Memory B cell (primary cell): ENCODE measurements at regions not wholly inside any gene's neighbourhood (a gene's known extent, or its start where the extent isn't known, plus 50 kb on each side); places are given as distances from the start of the nearest gene placed in this dataset.
"Not testable (repeated sequence)": the region's sequence is repeated elsewhere in the genome, so short reads cannot be mapped to it uniquely, and the experiment has no call there.

Experiments used
- ATAC-seq: fragments of 150-1000 bp; cut with Tn5 transposase; 2 replicates; pipeline ENCODE4 v1.10.0; 2021; ENCODE audit warnings: low read depth, mild to moderate bottlenecking, moderate library complexity
- DNase-seq, 2 donors: peaks; one replicate each; pipeline ENCODE4 v3.0.0; 2022; ENCODE audit warnings: low spot score in 2 of 2
- H3K27ac Mint-ChIP-seq: one replicate; pipeline ENCODE4 v1.8.0; 2022; ENCODE audit warnings: mild to moderate bottlenecking, moderate library complexity, mixed read lengths
- H3K27me3 Mint-ChIP-seq: one replicate; pipeline ENCODE4 v1.8.0; 2022; ENCODE audit warnings: mixed read lengths
- H3K36me3 Mint-ChIP-seq: one replicate; pipeline ENCODE4 v1.8.0; 2022; ENCODE audit warnings: mild to moderate bottlenecking, mixed read lengths
- H3K4me1 Mint-ChIP-seq: one replicate; pipeline ENCODE4 v1.8.0; 2022; ENCODE audit warnings: mixed read lengths
- H3K4me3 Mint-ChIP-seq: one replicate; pipeline ENCODE4 v1.8.0; 2022; ENCODE audit warnings: mild to moderate bottlenecking, moderate library complexity, mixed read lengths
- H3K9me3 Mint-ChIP-seq: one replicate; pipeline ENCODE4 v1.8.0; 2022; ENCODE audit warnings: mixed read lengths

DNA sequence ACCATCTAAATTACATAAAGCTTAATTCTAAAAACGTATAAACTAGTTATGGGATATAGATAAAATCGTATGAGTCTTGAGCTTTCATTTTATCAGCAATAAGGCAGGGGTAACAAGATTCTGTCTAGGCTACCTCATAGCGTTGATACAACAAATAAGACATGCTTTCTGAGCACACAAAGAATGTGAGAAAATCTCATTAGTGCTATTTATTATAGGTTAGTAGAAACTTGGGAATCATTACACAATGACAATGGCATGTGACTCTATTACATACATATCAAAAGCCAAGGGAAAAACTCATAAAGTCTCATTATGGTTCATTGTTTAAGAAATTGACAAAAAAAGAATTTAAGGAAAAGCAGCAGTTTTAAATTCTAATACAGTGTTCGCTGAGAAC is 448.6 kb downstream of the PLK2 start:
- Mint-ChIP-seq H3K9me3 (no peaks in the 10 kb centered on the region), H3K36me3 (no peaks in the 10 kb centered on the region), H3K4me1 (no peaks in the 10 kb centered on the region), H3K27ac (no peak overlapping the region), H3K27me3 (no peaks in the 10 kb centered on the region), H3K4me3 (no peak overlapping the region)
- ATAC-seq = no peak
- DNase-seq = no peak

DNA sequence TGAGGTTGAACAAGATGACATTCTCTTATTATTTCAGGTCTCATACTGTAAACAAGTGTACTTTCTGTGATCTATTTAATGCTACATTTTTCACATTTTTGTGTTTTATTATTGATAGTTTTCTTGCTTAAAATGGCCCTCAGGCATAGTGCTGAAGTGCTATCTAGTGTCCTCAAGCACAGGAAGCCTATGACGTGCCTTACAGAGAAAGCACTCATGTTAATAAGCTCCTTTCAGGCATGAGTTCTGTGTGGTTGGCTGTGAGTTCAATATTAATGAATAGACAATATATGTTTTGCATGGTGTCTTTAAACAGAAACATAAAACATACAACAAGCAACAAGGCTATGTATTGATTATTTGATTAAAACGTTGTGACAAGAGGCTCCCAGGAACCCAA is 450.1 kb downstream of the PLK2 start:
- Mint-ChIP-seq H3K4me1 (no peaks in the 10 kb centered on the region), H3K4me3 (no peak overlapping the region), H3K27ac (no peak overlapping the region), H3K36me3 (no peaks in the 10 kb centered on the region), H3K27me3 (no peaks in the 10 kb centered on the region), H3K9me3 (no peaks in the 10 kb centered on the region)
- ATAC-seq = no peak
- no peak for DNase-seq

DNA sequence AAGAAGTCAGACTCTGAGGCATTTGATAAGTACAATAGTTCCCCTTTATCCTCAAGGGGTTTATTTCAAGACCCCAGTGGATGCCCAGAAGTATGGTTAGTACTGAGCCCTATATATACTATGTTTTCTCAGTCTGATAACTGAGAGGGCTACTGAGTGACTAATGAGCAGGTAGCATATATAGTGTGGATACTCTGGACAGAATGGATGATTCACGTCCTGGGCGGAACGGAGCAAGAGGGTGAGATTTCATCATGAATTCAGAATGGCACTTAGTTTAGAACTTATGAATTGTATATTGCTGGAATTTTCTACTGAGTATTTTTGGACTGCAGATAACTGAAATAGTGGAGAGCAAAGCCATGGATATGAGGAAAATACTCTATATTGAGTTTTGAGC is 457.6 kb downstream of the PLK2 start:
- ATAC-seq (no peak), DNase-seq (no peak)
- Mint-ChIP-seq H3K27me3 (no peaks in the 10 kb centered on the region), H3K4me3 (no peak overlapping the region), H3K4me1 (no peaks in the 10 kb centered on the region), H3K27ac (no peak overlapping the region), H3K9me3 (peaks cover 7% of the 10 kb centered on the region), H3K36me3 (no peaks in the 10 kb centered on the region)

DNA sequence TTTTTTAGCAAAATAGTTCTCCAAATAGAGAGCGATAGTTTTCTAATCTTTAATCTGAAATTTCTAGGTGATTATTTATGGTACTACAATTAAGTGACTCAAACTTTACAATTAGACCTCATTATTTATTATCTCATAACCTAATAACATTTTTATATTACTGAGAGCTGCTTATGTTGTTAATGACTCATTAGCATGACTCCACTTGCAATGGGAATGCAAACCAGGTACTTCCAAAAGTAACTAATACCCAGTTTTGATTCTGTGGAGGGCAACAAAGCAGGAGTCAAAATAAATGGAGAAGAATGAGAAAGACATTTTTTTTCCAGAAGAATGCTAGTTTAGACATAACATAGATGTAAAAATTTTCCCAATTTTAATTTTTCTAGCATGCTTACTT is 466.0 kb downstream of the PLK2 start:
- ATAC-seq = no peak
- DNase-seq = no peak
- no peaks in the 10 kb centered on the region for H3K4me1 Mint-ChIP-seq
- H3K27me3 Mint-ChIP-seq = no peaks in the 10 kb centered on the region
- no peak overlapping the region for H3K4me3 Mint-ChIP-seq
- H3K27ac Mint-ChIP-seq = no peak overlapping the region
- no peaks in the 10 kb centered on the region for H3K36me3 Mint-ChIP-seq
- peaks cover 1% of the 10 kb centered on the region for H3K9me3 Mint-ChIP-seq

DNA sequence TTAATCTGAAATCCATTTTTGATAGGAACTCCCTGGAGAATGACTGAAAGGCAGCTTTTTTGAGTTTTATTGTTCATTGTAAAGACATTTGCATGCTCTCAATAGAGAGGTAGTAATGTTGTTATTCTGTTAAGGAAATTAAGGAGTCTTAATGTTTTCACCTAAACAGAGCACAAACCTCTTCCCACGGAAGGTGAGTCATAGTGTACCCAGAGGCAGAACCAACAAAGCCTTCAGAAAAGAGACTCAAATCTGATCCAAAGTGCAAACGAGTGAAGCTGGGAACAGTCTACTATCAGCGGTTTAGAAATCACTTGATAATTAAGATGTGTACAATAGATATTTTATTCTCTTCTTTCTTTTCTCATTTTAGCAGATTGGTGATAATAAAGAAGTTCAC is 470.5 kb downstream of the PLK2 start:
- Mint-ChIP-seq H3K36me3 (no peaks in the 10 kb centered on the region), H3K27ac (no peak overlapping the region), H3K27me3 (no peaks in the 10 kb centered on the region), H3K9me3 (no peaks in the 10 kb centered on the region), H3K4me1 (no peaks in the 10 kb centered on the region), H3K4me3 (no peak overlapping the region)
- ATAC-seq (no peak), DNase-seq (no peak)

DNA sequence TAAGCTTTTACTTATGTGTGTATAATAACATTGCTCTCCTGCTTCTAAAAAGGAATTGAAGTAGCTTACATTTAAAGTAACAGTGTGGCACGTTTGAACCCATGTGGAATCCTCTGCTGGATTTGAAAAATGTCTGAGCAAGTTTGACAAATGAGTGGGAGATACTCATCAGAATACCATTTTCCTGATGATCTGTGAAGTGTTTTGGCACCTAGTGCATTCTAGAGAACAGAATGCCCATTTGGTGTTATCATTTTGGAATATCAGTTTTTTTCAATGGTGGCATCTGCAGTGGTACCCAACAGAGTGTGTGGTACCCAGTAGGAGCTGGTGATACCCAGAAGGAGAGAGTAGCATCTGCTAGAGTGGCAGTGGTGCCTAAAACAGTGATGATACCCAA is 471.1 kb downstream of the PLK2 start:
- Mint-ChIP-seq H3K4me1 (no peaks in the 10 kb centered on the region), H3K9me3 (no peaks in the 10 kb centered on the region), H3K27ac (no peak overlapping the region), H3K4me3 (no peak overlapping the region), H3K27me3 (no peaks in the 10 kb centered on the region), H3K36me3 (no peaks in the 10 kb centered on the region)
- ATAC-seq (no peak), DNase-seq (no peak)

DNA sequence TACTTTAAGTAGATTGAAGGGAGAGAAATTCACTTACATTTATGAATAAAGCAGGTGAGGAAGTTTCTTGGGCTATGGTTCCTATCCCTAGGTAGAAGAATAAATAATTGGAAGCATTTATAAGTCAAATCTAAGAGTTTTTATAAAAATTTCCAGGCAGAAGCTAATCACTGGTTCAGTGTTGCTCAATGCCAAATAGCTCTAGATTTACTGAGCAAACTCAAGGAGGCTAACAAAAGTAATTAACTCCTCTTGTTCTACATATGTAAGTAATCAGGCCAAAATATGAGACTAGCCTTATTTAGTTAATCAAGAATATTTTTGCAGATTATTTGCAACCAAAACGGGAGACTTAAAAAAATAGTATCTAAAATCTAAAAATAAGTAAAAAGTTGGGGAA is 472.3 kb downstream of the PLK2 start:
- Mint-ChIP-seq H3K36me3 (no peaks in the 10 kb centered on the region), H3K4me1 (no peaks in the 10 kb centered on the region), H3K27ac (no peak overlapping the region), H3K27me3 (no peaks in the 10 kb centered on the region), H3K9me3 (no peaks in the 10 kb centered on the region), H3K4me3 (no peak overlapping the region)
- DNase-seq (no peak), ATAC-seq (no peak)

DNA sequence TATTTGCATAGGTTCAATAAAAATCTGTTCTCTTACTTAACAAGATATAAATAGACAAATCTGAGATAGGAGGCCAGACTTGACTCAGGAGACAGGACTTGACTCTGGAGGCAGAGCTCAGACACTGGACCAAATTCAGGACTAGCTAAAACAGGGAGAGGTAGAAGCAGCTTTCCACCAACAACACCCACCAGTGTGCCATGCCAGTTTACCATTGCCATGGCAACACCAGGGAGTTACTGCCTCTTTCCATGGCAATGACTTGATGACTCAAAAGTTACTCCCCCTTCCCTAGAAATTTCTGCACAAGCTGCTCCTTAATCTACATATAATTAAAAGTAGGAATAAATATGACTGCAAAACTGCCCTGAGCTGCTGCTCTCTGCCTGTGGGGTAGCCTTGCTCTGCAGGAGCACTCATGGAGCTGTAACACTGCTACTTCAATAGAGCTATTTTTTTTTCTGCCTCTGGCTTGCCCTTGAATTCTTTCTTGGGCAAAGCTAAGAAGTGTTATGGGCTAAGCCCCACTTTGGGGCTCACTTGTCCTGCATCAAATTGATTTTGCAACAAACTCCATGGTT is 473.0 kb downstream of the PLK2 start:
- no peaks in the 10 kb centered on the region for H3K4me1 Mint-ChIP-seq
- H3K4me3 Mint-ChIP-seq = no peak overlapping the region
- no peaks in the 10 kb centered on the region for H3K27me3 Mint-ChIP-seq
- DNase-seq (no peak), ATAC-seq (no peak)
- no peaks in the 10 kb centered on the region for H3K36me3 Mint-ChIP-seq
- no peaks in the 10 kb centered on the region for H3K9me3 Mint-ChIP-seq
- no peak overlapping the region for H3K27ac Mint-ChIP-seq

DNA sequence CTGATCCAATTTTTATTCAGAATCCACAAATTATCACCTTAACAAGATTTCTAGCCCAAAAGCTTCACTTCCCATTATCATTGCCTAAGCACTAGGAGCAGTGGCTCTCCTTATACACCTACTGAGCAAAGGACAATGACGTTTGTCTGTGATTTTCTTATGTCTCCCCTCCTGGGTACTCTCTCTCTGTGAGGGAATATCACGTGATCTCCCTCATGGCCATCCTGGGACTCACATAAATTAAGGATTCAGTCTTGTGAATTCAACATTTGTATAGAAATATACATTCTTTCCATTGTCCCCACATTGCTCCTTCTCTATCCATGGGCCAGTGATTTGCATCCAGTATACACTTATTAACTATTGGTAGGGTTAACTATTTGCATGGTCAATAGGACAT is 476.5 kb downstream of the PLK2 start:
- no peak overlapping the region for H3K27ac Mint-ChIP-seq
- no peaks in the 10 kb centered on the region for H3K27me3 Mint-ChIP-seq
- no peak for DNase-seq
- no peaks in the 10 kb centered on the region for H3K9me3 Mint-ChIP-seq
- no peaks in the 10 kb centered on the region for H3K36me3 Mint-ChIP-seq
- no peak for ATAC-seq
- H3K4me1 Mint-ChIP-seq = no peaks in the 10 kb centered on the region
- H3K4me3 Mint-ChIP-seq = no peak overlapping the region

DNA sequence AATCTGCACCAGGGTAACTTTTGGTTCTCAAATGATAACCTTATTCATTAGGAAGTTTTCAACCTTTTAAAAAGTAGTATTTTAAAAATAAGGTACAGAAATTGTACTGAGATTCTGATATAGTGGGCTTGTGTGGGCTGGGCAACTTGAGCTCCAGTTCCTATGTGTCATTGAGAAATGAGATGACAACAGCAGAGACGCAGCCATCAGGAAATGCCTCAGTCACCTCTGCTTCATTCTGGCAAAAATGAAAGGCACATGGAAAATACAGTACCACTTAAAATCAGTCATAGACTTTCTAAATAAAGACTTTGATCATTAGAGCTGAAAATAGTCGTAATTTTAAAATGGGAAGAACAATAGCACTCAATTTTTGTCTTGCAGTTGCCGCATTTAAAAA is 480.2 kb downstream of the PLK2 start:
- H3K4me3 Mint-ChIP-seq = no peak overlapping the region
- no peaks in the 10 kb centered on the region for H3K4me1 Mint-ChIP-seq
- ATAC-seq = no peak

DNA sequence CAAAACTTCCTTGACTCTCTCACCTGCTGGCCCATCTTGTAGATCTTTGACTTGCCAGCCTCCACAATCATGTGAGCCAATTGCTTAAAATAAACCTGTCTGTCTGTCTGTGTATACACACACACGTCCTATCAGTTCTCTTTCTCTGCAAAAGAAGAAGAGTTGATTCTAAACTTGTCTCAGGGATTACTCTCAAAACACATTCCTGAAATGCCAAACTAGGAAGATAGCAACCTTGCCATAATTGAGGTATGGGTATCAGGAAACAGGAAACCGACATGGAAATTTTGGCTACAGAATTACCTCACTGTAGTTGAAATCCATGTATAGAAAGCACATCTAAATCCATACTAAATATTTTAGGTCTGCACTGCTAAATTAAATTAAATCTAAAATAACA is 483.4 kb downstream of the PLK2 start:
- H3K27me3 Mint-ChIP-seq = no peaks in the 10 kb centered on the region
- H3K4me3 Mint-ChIP-seq = no peak overlapping the region
- no peaks in the 10 kb centered on the region for H3K4me1 Mint-ChIP-seq
- ATAC-seq (no peak), DNase-seq (no peak)
- no peak overlapping the region for H3K27ac Mint-ChIP-seq
- H3K9me3 Mint-ChIP-seq = peaks cover 1% of the 10 kb centered on the region
- no peaks in the 10 kb centered on the region for H3K36me3 Mint-ChIP-seq

More for the DNA sequence above, 480.2 kb downstream of the PLK2 start:
- peaks cover 1% of the 10 kb centered on the region for H3K9me3 Mint-ChIP-seq
- no peak for DNase-seq
- H3K36me3 Mint-ChIP-seq = no peaks in the 10 kb centered on the region
- H3K27me3 Mint-ChIP-seq = no peaks in the 10 kb centered on the region
- H3K27ac Mint-ChIP-seq = no peak overlapping the region

DNA sequence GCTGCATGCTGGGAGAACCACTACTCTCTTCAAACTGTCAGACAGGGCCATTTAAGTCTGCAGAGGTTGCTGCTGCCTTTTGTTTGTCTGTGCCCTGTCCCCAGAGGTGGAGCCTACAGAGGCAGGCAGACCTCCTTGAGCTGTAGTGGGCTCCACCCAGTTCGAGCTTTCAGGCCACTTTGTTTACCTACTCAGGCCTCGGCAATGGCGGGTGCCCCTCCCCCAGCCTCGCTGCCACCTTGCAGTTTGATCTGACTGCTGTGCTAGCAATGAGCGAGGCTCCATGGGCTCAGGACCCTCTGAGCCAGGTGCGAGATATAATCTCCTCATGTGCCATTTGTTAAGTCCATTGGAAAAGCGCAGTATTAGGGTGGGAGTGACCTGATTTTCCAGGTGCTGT is 487.8 kb downstream of the PLK2 start:
- DNase-seq, H3K4me1 Mint-ChIP-seq, ATAC-seq: not testable (repeated sequence)

DNA sequence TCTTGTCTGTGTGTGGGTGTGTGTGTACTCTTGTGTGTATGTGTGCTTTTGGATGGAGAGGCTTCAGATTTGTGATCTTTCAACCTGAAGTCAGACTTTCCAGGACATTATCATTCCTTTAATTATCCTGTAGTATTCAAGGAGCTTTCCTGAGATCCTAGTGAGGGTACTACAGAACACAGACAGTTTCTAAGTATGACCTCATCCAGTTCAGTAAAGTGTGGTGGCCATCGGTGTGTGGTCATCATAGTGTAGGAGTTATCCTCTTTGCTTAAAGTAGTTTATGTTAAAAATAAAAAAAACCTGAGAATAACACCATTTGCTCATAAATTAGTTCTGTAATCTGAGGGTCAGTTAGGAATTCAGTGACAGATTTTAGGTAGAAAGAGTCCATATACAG is 478.0 kb upstream of the ACTBL2 start:
- no peaks in the 10 kb centered on the region for H3K4me1 Mint-ChIP-seq
- peaks cover 2% of the 10 kb centered on the region for H3K27me3 Mint-ChIP-seq
- no peaks in the 10 kb centered on the region for H3K36me3 Mint-ChIP-seq
- DNase-seq (no peak), ATAC-seq (no peak)
- no peak overlapping the region for H3K4me3 Mint-ChIP-seq
- H3K9me3 Mint-ChIP-seq = peaks cover 6% of the 10 kb centered on the region
- H3K27ac Mint-ChIP-seq = no peak overlapping the region

More for the DNA sequence above, 487.8 kb downstream of the PLK2 start:
- H3K27ac Mint-ChIP-seq, H3K36me3 Mint-ChIP-seq, H3K4me3 Mint-ChIP-seq, H3K27me3 Mint-ChIP-seq, H3K9me3 Mint-ChIP-seq: not testable (repeated sequence)

DNA sequence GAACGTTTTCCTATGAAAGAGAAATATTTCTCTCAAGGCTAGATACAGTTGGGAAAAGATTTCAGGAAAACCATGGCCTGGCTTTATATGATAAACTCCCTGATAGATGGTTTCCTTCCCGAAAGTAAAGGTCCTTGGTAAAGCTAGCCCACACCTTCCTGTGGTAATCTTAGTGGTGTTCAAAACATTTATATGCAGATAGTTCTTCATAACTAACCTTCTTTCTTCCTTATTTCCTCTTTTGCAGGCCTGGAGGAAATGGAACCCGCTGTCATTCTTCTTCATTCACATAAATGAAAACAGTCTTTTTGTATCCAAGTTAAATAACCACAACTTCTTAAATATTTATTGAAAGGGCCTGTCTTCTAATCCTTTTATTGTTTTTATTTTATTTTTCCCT is 474.0 kb upstream of the ACTBL2 start:
- no peak for ATAC-seq
- H3K27me3 Mint-ChIP-seq = peaks cover 2% of the 10 kb centered on the region

DNA sequence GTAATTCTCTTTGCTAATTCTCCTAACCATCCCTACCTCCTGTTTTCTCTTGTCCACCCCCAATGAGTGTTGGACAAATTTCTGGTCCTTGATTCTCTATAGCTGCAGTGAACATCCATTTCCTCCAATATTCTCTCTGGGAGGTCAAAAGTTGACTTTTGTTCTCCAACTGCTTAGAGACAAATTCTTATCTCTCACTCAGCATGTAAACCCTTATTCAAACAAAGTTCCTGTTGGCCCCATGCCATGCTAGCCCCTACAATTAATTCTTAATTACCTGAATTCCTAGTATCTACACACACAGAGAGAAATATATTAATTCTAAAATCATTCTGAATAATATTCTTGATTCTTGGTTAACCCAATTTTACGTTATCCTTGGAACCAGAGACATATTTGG is 472.9 kb upstream of the ACTBL2 start:
- no peaks in the 10 kb centered on the region for H3K4me1 Mint-ChIP-seq

More for the DNA sequence above, 474.0 kb upstream of the ACTBL2 start:
- H3K4me3 Mint-ChIP-seq = no peak overlapping the region
- H3K9me3 Mint-ChIP-seq = no peaks in the 10 kb centered on the region
- H3K36me3 Mint-ChIP-seq = no peaks in the 10 kb centered on the region
- H3K4me1 Mint-ChIP-seq = no peaks in the 10 kb centered on the region
- no peak for DNase-seq
- H3K27ac Mint-ChIP-seq = no peak overlapping the region

More for the DNA sequence above, 472.9 kb upstream of the ACTBL2 start:
- ATAC-seq (no peak), DNase-seq (no peak)
- no peaks in the 10 kb centered on the region for H3K9me3 Mint-ChIP-seq
- no peaks in the 10 kb centered on the region for H3K36me3 Mint-ChIP-seq
- no peak overlapping the region for H3K27ac Mint-ChIP-seq
- peaks cover 2% of the 10 kb centered on the region for H3K27me3 Mint-ChIP-seq
- no peak overlapping the region for H3K4me3 Mint-ChIP-seq
